ENCODE measurements at regions not wholly inside any gene's neighbourhood (a gene's known extent, or its start where the extent isn't known, plus 50 kb on each side); places are given as distances from the start of the nearest gene placed in this dataset.

- Histone ChIP-seq H3K9me3 (ENCODE audit: insufficient read depth, low read depth, low read length) (no peaks in the 10 kb centered on the region), H2BK12ac (ENCODE audit: low read length) (no peak overlapping the region), H3K4me3 (ENCODE audit: low read depth, low read length) (no peak overlapping the region), H3K18ac (ENCODE audit: low read length) (no peak overlapping the region), H3K9ac (ENCODE audit: low read length) (no peak overlapping the region), H2BK120ac (ENCODE audit: insufficient read depth, low read length, poor library complexity) (no peak overlapping the region), H2AFZ (ENCODE audit: insufficient read depth, low read length, poor library complexity) (no peak overlapping the region), H2AK5ac (ENCODE audit: low read length) (no peak overlapping the region), H3K79me1 (ENCODE audit: low read length) (no peaks in the 10 kb centered on the region), H3K79me2 (ENCODE audit: control insufficient read depth, insufficient read depth, low read length, poor library complexity) (no peaks in the 10 kb centered on the region), H2BK5ac (ENCODE audit: low read depth, low read length, poor library complexity) (no peak overlapping the region), H3K36me3 (ENCODE audit: control insufficient read depth in 1 of 2, insufficient read depth in 2 of 2, low read length in 2 of 2) (no peaks in the 10 kb centered on the region), H3K27ac (ENCODE audit: low read depth, low read length) (no peak overlapping the region), H4K8ac (ENCODE audit: low read depth, low read length) (no peak overlapping the region), H4K91ac (ENCODE audit: low read depth, low read length) (no peak overlapping the region), H4K12ac (ENCODE audit: low read depth, low read length) (no peak overlapping the region), H3K27me3 (ENCODE audit: insufficient read depth, low read length) (no peaks in the 10 kb centered on the region), H3K4ac (ENCODE audit: low read depth, low read length) (no peak overlapping the region), H3K4me2 (ENCODE audit: low read length) (no peak overlapping the region), H3K14ac (ENCODE audit: low read length) (no peak overlapping the region), H3K4me1 (ENCODE audit: control insufficient read depth in 1 of 2, insufficient read depth in 2 of 2, low read length in 2 of 2) (peaks cover 0 to 2% of the 10 kb centered on the region in 2 experiments), H3K23ac (ENCODE audit: low read length) (no peak overlapping the region)
- no CpG with 5 or more reads among the region's 1 CpG for WGBS (ENCODE audit: extremely low coverage, insufficient coverage, insufficient read length)
- DNase-seq, result no peak
These were observed 165.1 kb downstream of the ZNF621 start for GRCh38 chr3:40689837-40690236.

- Histone ChIP-seq H3K9me3 (ENCODE audit: insufficient read depth, low read depth, low read length) (no peaks in the 10 kb centered on the region), H3K4ac (ENCODE audit: low read depth, low read length) (no peak overlapping the region), H2BK120ac (ENCODE audit: insufficient read depth, low read length, poor library complexity) (no peak overlapping the region), H3K4me3 (ENCODE audit: low read depth, low read length) (no peak overlapping the region), H2BK5ac (ENCODE audit: low read depth, low read length, poor library complexity) (no peak overlapping the region), H2AK5ac (ENCODE audit: low read length) (no peak overlapping the region), H3K14ac (ENCODE audit: low read length) (no peak overlapping the region), H4K12ac (ENCODE audit: low read depth, low read length) (no peak overlapping the region), H3K36me3 (ENCODE audit: control insufficient read depth in 1 of 2, insufficient read depth in 2 of 2, low read length in 2 of 2) (no peaks in the 10 kb centered on the region), H3K4me2 (ENCODE audit: low read length) (no peak overlapping the region), H3K23ac (ENCODE audit: low read length) (no peak overlapping the region), H3K18ac (ENCODE audit: low read length) (no peak overlapping the region), H3K79me2 (ENCODE audit: control insufficient read depth, insufficient read depth, low read length, poor library complexity) (no peaks in the 10 kb centered on the region), H4K8ac (ENCODE audit: low read depth, low read length) (no peak overlapping the region), H3K27me3 (ENCODE audit: insufficient read depth, low read length) (no peaks in the 10 kb centered on the region), H3K27ac (ENCODE audit: low read depth, low read length) (no peak overlapping the region), H4K91ac (ENCODE audit: low read depth, low read length) (no peak overlapping the region), H2AFZ (ENCODE audit: insufficient read depth, low read length, poor library complexity) (no peak overlapping the region), H3K79me1 (ENCODE audit: low read length) (no peaks in the 10 kb centered on the region), H2BK12ac (ENCODE audit: low read length) (no peak overlapping the region), H3K4me1 (ENCODE audit: control insufficient read depth in 1 of 2, insufficient read depth in 2 of 2, low read length in 2 of 2) (peaks cover 0 to 2% of the 10 kb centered on the region in 2 experiments), H3K9ac (ENCODE audit: low read length) (no peak overlapping the region)
- no peak for DNase-seq
- WGBS (ENCODE audit: extremely low coverage, insufficient coverage, insufficient read length), result no CpG with 5 or more reads among the region's 9 CpGs
These were observed 166.1 kb downstream of the ZNF621 start for GRCh38 chr3:40690749-40691451.

GRCh38 chr3:40691452-40691861 is 166.7 kb downstream of the ZNF621 start:
- no peak overlapping the region for H3K18ac ChIP-seq (ENCODE audit: low read length)
- H3K27me3 ChIP-seq (ENCODE audit: insufficient read depth, low read length), result no peaks in the 10 kb centered on the region
- H3K4ac ChIP-seq (ENCODE audit: low read depth, low read length), result no peak overlapping the region
- no peak overlapping the region for H2BK120ac ChIP-seq (ENCODE audit: insufficient read depth, low read length, poor library complexity)
- no peak overlapping the region for H4K12ac ChIP-seq (ENCODE audit: low read depth, low read length)
- no peak overlapping the region for H3K4me2 ChIP-seq (ENCODE audit: low read length)
- H3K4me1 ChIP-seq (ENCODE audit: control insufficient read depth in 1 of 2, insufficient read depth in 2 of 2, low read length in 2 of 2), result peaks cover 0 to 2% of the 10 kb centered on the region in 2 experiments
- no peaks in the 10 kb centered on the region for H3K79me2 ChIP-seq (ENCODE audit: control insufficient read depth, insufficient read depth, low read length, poor library complexity)
- H3K79me1 ChIP-seq (ENCODE audit: low read length), result no peaks in the 10 kb centered on the region
- H3K23ac ChIP-seq (ENCODE audit: low read length), result no peak overlapping the region
- no peak overlapping the region for H3K27ac ChIP-seq (ENCODE audit: low read depth, low read length)
- H2BK5ac ChIP-seq (ENCODE audit: low read depth, low read length, poor library complexity), result no peak overlapping the region
- no peak overlapping the region for H2AFZ ChIP-seq (ENCODE audit: insufficient read depth, low read length, poor library complexity)
- H2BK12ac ChIP-seq (ENCODE audit: low read length), result no peak overlapping the region
- no peaks in the 10 kb centered on the region for H3K36me3 ChIP-seq (ENCODE audit: control insufficient read depth in 1 of 2, insufficient read depth in 2 of 2, low read length in 2 of 2)
- DNase-seq, result no peak
- no peaks in the 10 kb centered on the region for H3K9me3 ChIP-seq (ENCODE audit: insufficient read depth, low read depth, low read length)
- H4K8ac ChIP-seq (ENCODE audit: low read depth, low read length), result no peak overlapping the region
- WGBS (ENCODE audit: extremely low coverage, insufficient coverage, insufficient read length), result no CpG with 5 or more reads among the region's 4 CpGs
- no peak overlapping the region for H2AK5ac ChIP-seq (ENCODE audit: low read length)
- H4K91ac ChIP-seq (ENCODE audit: low read depth, low read length), result no peak overlapping the region
- H3K9ac ChIP-seq (ENCODE audit: low read length), result no peak overlapping the region
- no peak overlapping the region for H3K4me3 ChIP-seq (ENCODE audit: low read depth, low read length)
- H3K14ac ChIP-seq (ENCODE audit: low read length), result no peak overlapping the region

GRCh38 chr3:40695848-40696247 is 171.1 kb downstream of the ZNF621 start:
- no peak for DNase-seq
- Histone ChIP-seq H3K4ac (ENCODE audit: low read depth, low read length) (no peak overlapping the region), H2BK120ac (ENCODE audit: insufficient read depth, low read length, poor library complexity) (no peak overlapping the region), H4K91ac (ENCODE audit: low read depth, low read length) (no peak overlapping the region), H4K8ac (ENCODE audit: low read depth, low read length) (no peak overlapping the region), H2AFZ (ENCODE audit: insufficient read depth, low read length, poor library complexity) (no peak overlapping the region), H3K18ac (ENCODE audit: low read length) (no peak overlapping the region), H3K36me3 (ENCODE audit: control insufficient read depth in 1 of 2, insufficient read depth in 2 of 2, low read length in 2 of 2) (no peaks in the 10 kb centered on the region), H3K4me2 (ENCODE audit: low read length) (no peak overlapping the region), H3K9ac (ENCODE audit: low read length) (no peak overlapping the region), H3K27me3 (ENCODE audit: insufficient read depth, low read length) (no peaks in the 10 kb centered on the region), H3K14ac (ENCODE audit: low read length) (no peak overlapping the region), H3K23ac (ENCODE audit: low read length) (no peak overlapping the region), H3K79me1 (ENCODE audit: low read length) (no peaks in the 10 kb centered on the region), H3K79me2 (ENCODE audit: control insufficient read depth, insufficient read depth, low read length, poor library complexity) (no peaks in the 10 kb centered on the region), H3K27ac (ENCODE audit: low read depth, low read length) (no peak overlapping the region), H3K9me3 (ENCODE audit: insufficient read depth, low read depth, low read length) (no peaks in the 10 kb centered on the region), H3K4me1 (ENCODE audit: control insufficient read depth in 1 of 2, insufficient read depth in 2 of 2, low read length in 2 of 2) (peaks cover 0 to 2% of the 10 kb centered on the region in 2 experiments), H4K12ac (ENCODE audit: low read depth, low read length) (no peak overlapping the region), H3K4me3 (ENCODE audit: low read depth, low read length) (no peak overlapping the region), H2BK12ac (ENCODE audit: low read length) (no peak overlapping the region), H2BK5ac (ENCODE audit: low read depth, low read length, poor library complexity) (no peak overlapping the region), H2AK5ac (ENCODE audit: low read length) (no peak overlapping the region)
- WGBS (ENCODE audit: extremely low coverage, insufficient coverage, insufficient read length), result no CpG with 5 or more reads among the region's 2 CpGs

Data from trophoblast cell (in vitro differentiated cells and primary cell).